Osteocyte (in vitro differentiated cells): ENCODE measurements at regions not wholly inside any gene's neighbourhood (a gene's known extent, or its start where the extent isn't known, plus 50 kb on each side); places are given as distances from the start of the nearest gene placed in this dataset.

Experiments
- DNase-seq: peaks from one replicate; pipeline ENCODE4 v3.0.0; 2021; ENCODE audit warnings: mixed read lengths; ENCODE audit not compliant: unreplicated experiment; ENCODE audit errors: extremely low spot score
- H3K27ac Mint-ChIP-seq: one replicate; pipeline ENCODE4 v1.8.0; 2021; ENCODE audit warnings: mild to moderate bottlenecking, mixed read lengths; ENCODE audit not compliant: unreplicated experiment
- H3K27me3 Mint-ChIP-seq: one replicate; pipeline ENCODE4 v1.8.0; 2021; ENCODE audit warnings: mixed read lengths; ENCODE audit not compliant: unreplicated experiment
- H3K36me3 Mint-ChIP-seq: one replicate; pipeline ENCODE4 v1.8.0; 2021; ENCODE audit warnings: mixed read lengths; ENCODE audit not compliant: unreplicated experiment
- H3K4me1 Mint-ChIP-seq: one replicate; pipeline ENCODE4 v1.8.0; 2021; ENCODE audit warnings: mixed read lengths; ENCODE audit not compliant: unreplicated experiment
- H3K4me3 Mint-ChIP-seq: one replicate; pipeline ENCODE4 v1.8.0; 2021; ENCODE audit warnings: mild to moderate bottlenecking, moderate library complexity, mixed read lengths; ENCODE audit not compliant: unreplicated experiment
- H3K9me3 Mint-ChIP-seq: one replicate; pipeline ENCODE4 v1.8.0; 2021; ENCODE audit warnings: mixed read lengths; ENCODE audit not compliant: unreplicated experiment
- CTCF ChIP-seq: fragments of 200-600 bp; sonication (generic); IDR thresholded peaks from 2 replicates; pipeline ENCODE4 v1.5.0; 2021; ENCODE audit warnings: antibody characterized with exemption, mild to moderate bottlenecking, moderate library complexity

GRCh38 chr22:48939441-48940265 is 888.0 kb downstream of the BRD1 start:
- H3K4me3 Mint-ChIP-seq = no peak overlapping the region
- H3K4me1 Mint-ChIP-seq = no peaks in the 10 kb centered on the region
- H3K9me3 Mint-ChIP-seq = peaks cover 8% of the 10 kb centered on the region
- peaks cover 3% of the 10 kb centered on the region for H3K27me3 Mint-ChIP-seq
- no peak for TF ChIP-seq CTCF
- DNase-seq = peak; percentile 75
- H3K36me3 Mint-ChIP-seq = peaks cover 3% of the 10 kb centered on the region
- H3K27ac Mint-ChIP-seq = no peak overlapping the region

GRCh38 chr22:48938741-48939140 is 888.9 kb downstream of the BRD1 start:
- Mint-ChIP-seq H3K27ac (no peak overlapping the region), H3K27me3 (peaks cover 3% of the 10 kb centered on the region), H3K9me3 (peaks cover 14% of the 10 kb centered on the region)

GRCh38 chr22:48937032-48937639 is 890.5 kb downstream of the BRD1 start:
- Mint-ChIP-seq H3K9me3 (peaks cover 20% of the 10 kb centered on the region), H3K27me3 (peaks cover 3% of the 10 kb centered on the region), H3K27ac (no peak overlapping the region), H3K4me3 (no peak overlapping the region), H3K36me3 (peaks cover 3% of the 10 kb centered on the region), H3K4me1 (no peaks in the 10 kb centered on the region)
- TF ChIP-seq CTCF = no peak
- DNase-seq = peak; percentile 73

More at GRCh38 chr22:48938741-48939140, 888.9 kb downstream of the BRD1 start:
- no peak overlapping the region for H3K4me3 Mint-ChIP-seq
- TF ChIP-seq CTCF = no peak
- DNase-seq = peak; percentile 73
- H3K4me1 Mint-ChIP-seq = no peaks in the 10 kb centered on the region
- H3K36me3 Mint-ChIP-seq = peaks cover 3% of the 10 kb centered on the region

- no peak overlapping the region for H3K27ac Mint-ChIP-seq
- H3K4me3 Mint-ChIP-seq = no peak overlapping the region
- no peak for TF ChIP-seq CTCF
- peak; percentile 38 for DNase-seq
- no peaks in the 10 kb centered on the region for H3K4me1 Mint-ChIP-seq
- peaks cover 3% of the 10 kb centered on the region for H3K27me3 Mint-ChIP-seq
- peaks cover 20% of the 10 kb centered on the region for H3K9me3 Mint-ChIP-seq
- H3K36me3 Mint-ChIP-seq = peaks cover 3% of the 10 kb centered on the region
Measured at GRCh38 chr22:48936391-48936790, 891.3 kb downstream of the BRD1 start.

GRCh38 chr22:48934446-48934845 is 893.2 kb downstream of the BRD1 start:
- no peak for DNase-seq
- H3K36me3 Mint-ChIP-seq = peaks cover 3% of the 10 kb centered on the region
- no peaks in the 10 kb centered on the region for H3K4me1 Mint-ChIP-seq

More at GRCh38 chr22:48934446-48934845, 893.2 kb downstream of the BRD1 start:
- H3K27me3 Mint-ChIP-seq = peaks cover 9% of the 10 kb centered on the region
- no peak for TF ChIP-seq CTCF
- peaks cover 20% of the 10 kb centered on the region for H3K9me3 Mint-ChIP-seq
- H3K4me3 Mint-ChIP-seq = no peak overlapping the region
- no peak overlapping the region for H3K27ac Mint-ChIP-seq
